ENCODE measurements at regions not wholly inside any gene's neighbourhood (a gene's known extent, or its start where the extent isn't known, plus 50 kb on each side); places are given as distances from the start of the nearest gene placed in this dataset.

- no peaks in the 10 kb centered on the region for H3K79me2 ChIP-seq (ENCODE audit: insufficient read depth, low read length)
- H3K27ac ChIP-seq (ENCODE audit: low read depth, low read length): no peak overlapping the region
- no peaks in the 10 kb centered on the region for H3K9me3 ChIP-seq (ENCODE audit: insufficient read depth, low read length)
- H3K27me3 ChIP-seq (ENCODE audit: low read length): no peaks in the 10 kb centered on the region
- no peak overlapping the region for H2AFZ ChIP-seq (ENCODE audit: low read depth, low read length, severe bottlenecking)
- H3K36me3 ChIP-seq (ENCODE audit: low read length): no peaks in the 10 kb centered on the region
- H3K4me3 ChIP-seq (ENCODE audit: insufficient read depth, low read length, poor library complexity, severe bottlenecking): no peak overlapping the region
- H3F3A ChIP-seq (ENCODE audit: insufficient read depth): no peaks in the 10 kb centered on the region
- H3K9ac ChIP-seq (ENCODE audit: low read length): no peak overlapping the region
- H3K9me2 ChIP-seq (replicated peaks; ENCODE audit: insufficient read depth, low read length): no peaks in the 10 kb centered on the region
- H3K4me2 ChIP-seq (ENCODE audit: low read depth, low read length, poor library complexity, severe bottlenecking): no peak overlapping the region
- no peaks in the 10 kb centered on the region for H4K20me1 ChIP-seq (ENCODE audit: low read depth, low read length)
- no peak for TF ChIP-seq CTCF (IDR thresholded peaks at IDR 0.05; ENCODE audit: insufficient read depth, low read length, poor library complexity, severe bottlenecking)
- no peak for TF ChIP-seq EZH2phosphoT487 (conservative IDR thresholded peaks at IDR 0.05; ENCODE audit: low read length)
Measured at GRCh38 chr1:4122513-4123160, 222.6 kb upstream of the C1orf174 start.

GRCh38 chr1:4124631-4125145, 224.6 kb upstream of the C1orf174 start:
- H3F3A ChIP-seq (ENCODE audit: insufficient read depth): no peaks in the 10 kb centered on the region
- H3K9me2 ChIP-seq (replicated peaks; ENCODE audit: insufficient read depth, low read length): no peaks in the 10 kb centered on the region
- H2AFZ ChIP-seq (ENCODE audit: low read depth, low read length, severe bottlenecking): no peak overlapping the region
- no peaks in the 10 kb centered on the region for H3K36me3 ChIP-seq (ENCODE audit: low read length)
- no peak overlapping the region for H3K4me2 ChIP-seq (ENCODE audit: low read depth, low read length, poor library complexity, severe bottlenecking)
- TF ChIP-seq CTCF (IDR thresholded peaks at IDR 0.05; ENCODE audit: insufficient read depth, low read length, poor library complexity, severe bottlenecking): no peak
- no peak for TF ChIP-seq EZH2phosphoT487 (conservative IDR thresholded peaks at IDR 0.05; ENCODE audit: low read length)
- H3K9me3 ChIP-seq (ENCODE audit: insufficient read depth, low read length): no peaks in the 10 kb centered on the region
- no peaks in the 10 kb centered on the region for H3K27me3 ChIP-seq (ENCODE audit: low read length)
- H3K27ac ChIP-seq (ENCODE audit: low read depth, low read length): no peak overlapping the region
- no peak overlapping the region for H3K9ac ChIP-seq (ENCODE audit: low read length)
- H4K20me1 ChIP-seq (ENCODE audit: low read depth, low read length): no peaks in the 10 kb centered on the region
- H3K79me2 ChIP-seq (ENCODE audit: insufficient read depth, low read length): no peaks in the 10 kb centered on the region
- no peak overlapping the region for H3K4me3 ChIP-seq (ENCODE audit: insufficient read depth, low read length, poor library complexity, severe bottlenecking)

GRCh38 chr1:4126251-4126650, 226.2 kb upstream of the C1orf174 start:
- no peaks in the 10 kb centered on the region for H3K9me2 ChIP-seq (replicated peaks; ENCODE audit: insufficient read depth, low read length)

More at GRCh38 chr1:4126251-4126650, 226.2 kb upstream of the C1orf174 start:
- TF ChIP-seq CTCF (IDR thresholded peaks at IDR 0.05; ENCODE audit: insufficient read depth, low read length, poor library complexity, severe bottlenecking) (no peak), EZH2phosphoT487 (conservative IDR thresholded peaks at IDR 0.05; ENCODE audit: low read length) (no peak)
- H3F3A ChIP-seq (ENCODE audit: insufficient read depth): no peaks in the 10 kb centered on the region
- no peaks in the 10 kb centered on the region for H3K27me3 ChIP-seq (ENCODE audit: low read length)
- H3K4me2 ChIP-seq (ENCODE audit: low read depth, low read length, poor library complexity, severe bottlenecking): no peak overlapping the region
- H4K20me1 ChIP-seq (ENCODE audit: low read depth, low read length): no peaks in the 10 kb centered on the region
- H3K9ac ChIP-seq (ENCODE audit: low read length): no peak overlapping the region
- no peak overlapping the region for H2AFZ ChIP-seq (ENCODE audit: low read depth, low read length, severe bottlenecking)
- H3K27ac ChIP-seq (ENCODE audit: low read depth, low read length): no peak overlapping the region
- no peaks in the 10 kb centered on the region for H3K79me2 ChIP-seq (ENCODE audit: insufficient read depth, low read length)
- no peaks in the 10 kb centered on the region for H3K36me3 ChIP-seq (ENCODE audit: low read length)
- no peak overlapping the region for H3K4me3 ChIP-seq (ENCODE audit: insufficient read depth, low read length, poor library complexity, severe bottlenecking)
- no peaks in the 10 kb centered on the region for H3K9me3 ChIP-seq (ENCODE audit: insufficient read depth, low read length)
